ENCODE measurements at regions not wholly inside any gene's neighbourhood (a gene's known extent, or its start where the extent isn't known, plus 50 kb on each side); places are given as distances from the start of the nearest gene placed in this dataset.
"Not testable (repeated sequence)": the region's sequence is repeated elsewhere in the genome, so short reads cannot be mapped to it uniquely, and the experiment has no call there.

DNA sequence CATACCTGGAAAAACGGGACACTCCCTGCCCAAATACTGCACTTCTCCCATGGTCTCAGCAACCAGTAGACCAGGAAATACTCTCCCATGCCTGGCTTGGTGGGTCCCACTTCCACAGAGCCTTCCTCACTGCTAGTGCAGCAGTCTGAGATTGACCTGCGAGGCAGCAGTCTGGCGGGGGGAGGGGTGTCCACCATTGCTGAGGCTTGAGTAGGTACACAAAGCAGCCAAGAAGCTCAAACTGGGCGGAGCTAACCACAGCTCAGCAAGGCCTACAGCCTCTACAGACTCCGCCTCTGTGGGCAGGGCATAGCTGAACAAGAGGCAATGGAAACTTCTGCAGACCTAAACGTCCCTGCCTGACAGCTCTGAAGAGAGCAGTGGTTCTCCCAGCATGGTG is 191.5 kb upstream of the FTMT start:
- no peak for DNase-seq (ENCODE audit: low spot score)

DNA sequence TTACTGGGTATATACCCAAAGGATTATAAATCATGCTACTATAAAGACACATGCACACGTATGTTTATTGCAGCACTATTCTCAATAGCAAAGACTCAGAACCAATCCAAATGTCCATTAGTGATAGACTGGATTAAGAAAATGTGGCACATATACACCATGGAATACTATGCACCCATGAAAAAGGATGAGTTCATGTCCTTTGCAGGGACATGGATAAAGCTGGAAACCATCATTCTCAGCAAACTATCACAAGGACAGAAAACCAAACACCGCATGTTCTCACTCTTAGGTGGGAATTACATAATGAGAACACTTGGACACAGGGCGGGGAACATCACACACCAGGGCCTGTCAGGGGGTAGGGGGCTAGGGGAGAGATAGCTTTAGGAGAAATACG is 186.1 kb upstream of the FTMT start:
- DNase-seq (ENCODE audit: low spot score) = not testable (repeated sequence)

DNA sequence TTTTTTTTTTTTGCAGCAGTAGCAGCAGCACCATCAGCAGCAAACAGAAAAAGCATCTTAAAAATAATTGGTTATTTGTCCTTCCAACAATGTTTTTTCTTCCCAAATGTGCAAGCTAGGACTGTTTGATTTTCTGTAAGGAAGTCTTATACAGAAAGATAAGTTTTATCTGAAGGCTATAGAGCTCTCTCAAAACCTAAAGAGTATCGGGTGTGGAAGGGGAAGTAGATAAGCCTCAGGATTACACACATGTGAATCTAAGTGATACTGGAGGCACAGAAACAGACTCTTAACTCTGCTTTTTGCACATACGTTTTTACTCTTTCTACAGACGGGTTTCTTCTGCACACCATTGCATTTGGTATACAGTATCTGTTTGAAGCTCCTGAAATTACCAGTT is 184.4 kb upstream of the FTMT start:
- no peak for DNase-seq (ENCODE audit: low spot score)

DNA sequence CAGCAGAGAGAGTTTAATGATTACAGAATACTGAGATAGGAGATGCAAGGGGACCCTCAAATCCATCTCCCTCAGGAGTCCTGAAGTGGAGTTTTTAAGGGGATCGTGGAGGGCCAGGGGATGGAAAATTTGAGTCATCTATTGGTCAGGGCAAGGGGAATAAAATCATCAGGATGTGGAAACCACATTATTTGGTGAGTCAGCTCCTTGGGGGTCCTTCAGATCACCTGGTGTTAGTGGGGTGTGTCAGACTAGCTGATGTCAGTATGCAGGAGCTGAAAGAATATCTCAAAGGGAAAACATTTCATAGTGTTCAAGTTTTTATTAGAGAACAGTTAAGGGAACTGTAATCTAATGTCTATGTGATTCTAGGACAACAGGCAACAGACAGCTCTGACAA is 183.0 kb upstream of the FTMT start:
- no peak for DNase-seq (ENCODE audit: low spot score)

DNA sequence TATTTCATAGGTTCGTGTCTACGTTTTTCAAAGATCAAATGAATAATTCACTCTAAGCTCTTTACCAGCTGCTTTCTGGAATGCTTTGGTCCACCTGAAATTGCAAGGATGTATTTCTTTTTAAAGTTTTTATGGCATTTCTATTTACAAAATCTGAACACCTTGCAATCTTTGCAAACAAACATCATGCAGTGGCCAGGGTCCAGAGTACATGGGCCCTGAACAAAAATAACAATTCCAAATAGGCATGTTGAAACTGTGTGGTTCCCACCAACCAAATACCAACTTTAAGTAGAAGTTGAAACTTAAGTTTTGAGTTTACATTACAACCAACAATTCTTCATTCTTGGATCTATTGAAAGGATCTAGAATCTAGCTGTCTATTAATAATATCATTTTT is 180.1 kb upstream of the FTMT start:
- no peak for DNase-seq (ENCODE audit: low spot score)

DNA sequence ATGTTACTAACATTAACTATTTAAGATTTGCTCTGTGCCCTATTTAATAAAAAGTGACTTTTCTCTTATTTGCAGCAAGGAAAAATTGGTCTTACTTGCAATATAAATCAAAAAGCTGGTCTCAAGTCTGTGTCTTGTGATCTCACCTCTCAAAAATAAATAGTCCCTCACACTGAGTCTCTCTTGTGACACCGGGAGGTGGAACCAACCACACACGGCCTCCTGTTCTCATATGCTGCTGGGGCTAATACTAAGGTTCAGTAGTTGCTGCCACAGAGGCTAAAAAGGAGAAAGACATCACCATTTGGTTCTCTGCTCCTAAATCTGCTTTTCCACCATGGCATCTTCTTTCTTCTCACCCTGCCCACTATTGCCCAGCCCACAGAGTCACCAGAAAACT is 175.8 kb upstream of the FTMT start:
- no peak for DNase-seq (ENCODE audit: low spot score)

DNA sequence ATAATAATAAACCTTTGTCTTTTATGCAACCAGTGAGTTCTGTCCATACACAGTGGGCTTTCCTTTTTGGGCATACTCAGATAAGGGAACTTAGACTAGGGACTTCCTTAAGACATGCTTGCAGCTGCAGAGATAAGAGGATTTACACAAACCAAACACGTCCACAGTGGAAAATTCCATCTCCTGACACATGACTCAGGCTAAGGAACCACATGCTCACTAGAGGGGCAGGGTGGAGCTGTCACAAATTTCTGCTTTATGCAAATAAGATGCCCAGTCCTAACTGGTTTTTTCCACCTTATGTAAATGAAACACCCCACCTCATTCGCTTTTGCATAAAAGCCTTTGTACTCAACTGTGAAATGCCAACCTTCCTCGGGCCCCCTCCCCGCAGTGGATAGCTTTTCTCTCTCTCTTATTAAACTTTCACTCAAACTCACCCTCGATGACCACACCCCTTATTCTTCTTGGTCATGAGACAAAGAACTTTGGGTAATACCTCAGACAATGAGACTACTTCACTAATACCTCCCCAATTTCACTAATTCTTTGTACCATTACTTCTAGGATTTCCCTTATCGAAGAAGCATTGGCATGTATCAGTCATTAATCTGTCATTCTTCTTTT is 170.3 kb upstream of the FTMT start:
- DNase-seq (ENCODE audit: low spot score) = no peak

DNA sequence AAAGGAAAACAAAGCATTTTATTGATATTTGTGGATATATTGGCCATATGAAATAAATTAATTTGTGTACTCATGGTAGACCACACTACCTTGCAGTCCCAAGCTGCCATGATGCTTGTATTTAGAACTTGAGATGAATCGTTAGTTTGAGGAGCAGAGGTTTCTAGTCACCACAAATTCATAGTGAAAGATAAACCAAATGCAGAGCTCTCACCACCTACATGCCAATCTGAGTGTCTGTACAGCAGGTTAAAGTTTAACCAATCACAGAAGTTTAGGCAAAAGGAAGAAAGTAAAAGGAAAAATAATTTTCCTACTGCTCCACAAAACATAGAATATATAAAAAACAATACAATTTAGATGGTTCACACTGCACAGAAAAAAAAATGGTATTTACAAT is 163.6 kb upstream of the FTMT start:
- DNase-seq (ENCODE audit: low spot score) = no peak

DNA sequence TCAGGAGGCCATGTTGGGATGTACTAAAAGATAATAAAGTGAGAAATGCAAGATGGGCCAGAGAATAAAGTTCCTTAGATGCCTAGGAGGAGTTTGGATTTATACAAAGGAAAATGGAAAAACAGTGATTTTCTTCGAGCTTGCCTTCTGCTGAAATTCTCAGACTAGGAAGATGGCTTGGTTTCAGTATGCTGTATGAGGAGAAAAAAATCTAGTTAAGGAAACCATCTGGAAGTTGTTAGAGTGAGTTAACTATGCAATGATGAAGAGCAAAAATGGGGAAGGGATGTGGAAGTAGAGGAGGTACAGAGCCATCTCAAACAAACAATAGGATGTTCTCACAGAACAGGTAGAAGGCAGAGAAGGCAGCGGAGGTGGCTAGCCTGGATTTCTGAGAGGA is 162.9 kb upstream of the FTMT start:
- no peak for DNase-seq (ENCODE audit: low spot score)

DNA sequence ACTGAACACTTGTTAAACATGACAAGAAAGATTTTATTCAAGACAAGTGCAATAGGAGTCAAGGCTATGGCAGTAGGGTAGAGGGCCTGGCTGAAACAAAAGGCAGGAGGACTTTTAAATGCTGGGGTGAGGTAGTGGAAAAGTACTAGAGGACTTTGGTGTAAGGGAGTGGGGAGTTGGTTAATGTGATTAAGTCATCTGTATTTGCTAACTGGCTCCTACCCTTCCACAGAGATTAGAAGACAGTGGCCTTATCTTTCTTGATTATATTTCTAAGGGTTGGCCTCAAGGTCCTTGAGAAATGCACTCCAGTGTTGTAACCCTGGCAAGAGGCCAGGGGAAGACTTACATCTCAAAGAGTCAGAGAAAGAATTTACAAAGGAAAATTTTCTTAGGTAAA is 160.2 kb upstream of the FTMT start:
- no peak for DNase-seq (ENCODE audit: low spot score)

DNA sequence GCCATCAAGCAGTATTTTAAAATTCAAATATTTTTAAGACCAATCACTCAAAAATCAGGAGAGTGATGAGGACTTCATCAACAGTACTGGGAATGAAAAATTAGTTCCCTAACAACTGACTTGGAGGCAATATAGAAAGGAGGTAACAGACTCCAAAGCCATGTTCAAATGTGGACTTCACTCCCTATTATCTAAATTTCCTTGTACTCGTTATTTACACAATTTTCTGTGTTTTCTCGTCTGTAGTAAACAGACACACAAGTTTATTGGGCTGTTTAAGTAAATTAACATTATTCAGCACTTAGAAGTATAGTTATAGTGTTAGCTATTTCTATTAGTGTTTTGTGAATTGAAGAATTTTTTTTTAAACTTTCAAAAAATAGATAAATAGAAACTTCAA is 159.5 kb upstream of the FTMT start:
- no peak for DNase-seq (ENCODE audit: low spot score)

DNA sequence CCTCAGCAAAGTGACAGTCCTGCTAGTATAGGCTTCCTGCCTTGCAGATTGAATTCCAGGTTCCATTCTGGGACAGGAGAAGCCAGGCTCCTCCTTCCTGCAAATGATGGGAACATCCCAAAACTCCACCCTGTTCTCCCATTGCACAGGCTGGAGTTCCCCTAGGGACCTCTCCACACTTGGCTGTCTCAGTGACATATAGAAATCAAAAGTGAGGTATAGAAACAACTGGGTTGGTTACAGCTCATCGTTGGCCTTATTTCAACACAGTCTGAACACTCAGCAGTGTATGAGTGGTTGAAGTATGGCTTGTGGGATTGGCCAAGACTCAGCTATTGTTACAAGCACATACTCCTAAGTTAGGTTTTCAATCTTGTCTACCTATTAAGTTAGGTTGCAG is 157.8 kb upstream of the FTMT start:
- no peak for DNase-seq (ENCODE audit: low spot score)

DNA sequence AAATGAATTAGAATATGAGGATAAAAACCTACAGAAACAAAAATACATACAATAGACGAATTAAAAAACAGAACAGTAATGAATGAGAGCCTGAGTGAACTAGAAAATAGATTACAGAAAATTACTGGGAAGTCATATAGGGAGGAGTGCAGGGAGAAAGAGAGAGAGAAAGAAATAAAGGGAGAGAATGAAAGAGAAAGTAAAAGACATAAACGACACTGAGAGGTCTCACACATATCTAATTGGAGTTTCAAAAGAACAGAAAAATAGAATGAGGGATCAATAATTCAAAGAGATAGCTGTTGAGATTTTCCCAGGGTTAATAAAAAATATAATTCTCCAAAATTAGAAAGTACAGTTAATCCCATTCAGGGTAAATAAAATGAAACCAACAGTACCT is 156.4 kb upstream of the FTMT start:
- no peak for DNase-seq (ENCODE audit: low spot score)

DNA sequence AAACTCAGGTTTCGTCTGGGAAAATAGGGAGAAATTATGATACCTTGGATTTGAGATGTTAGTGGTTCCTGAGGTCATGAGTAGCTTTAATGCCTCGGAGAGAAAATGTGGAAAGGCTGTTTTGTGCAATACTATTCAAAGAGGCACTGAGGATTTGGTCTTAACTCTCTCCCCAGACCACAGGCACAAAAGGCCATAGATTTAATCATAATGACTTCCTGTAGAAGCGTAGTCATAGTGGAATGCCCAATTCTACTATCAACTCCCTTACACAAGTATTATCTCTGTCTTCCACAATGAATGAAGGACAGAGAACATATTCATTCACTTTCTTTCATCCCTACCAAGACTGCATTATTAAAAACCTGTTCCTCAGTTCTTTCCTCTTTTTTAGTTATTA is 153.0 kb upstream of the FTMT start:
- no peak for DNase-seq (ENCODE audit: low spot score)

DNA sequence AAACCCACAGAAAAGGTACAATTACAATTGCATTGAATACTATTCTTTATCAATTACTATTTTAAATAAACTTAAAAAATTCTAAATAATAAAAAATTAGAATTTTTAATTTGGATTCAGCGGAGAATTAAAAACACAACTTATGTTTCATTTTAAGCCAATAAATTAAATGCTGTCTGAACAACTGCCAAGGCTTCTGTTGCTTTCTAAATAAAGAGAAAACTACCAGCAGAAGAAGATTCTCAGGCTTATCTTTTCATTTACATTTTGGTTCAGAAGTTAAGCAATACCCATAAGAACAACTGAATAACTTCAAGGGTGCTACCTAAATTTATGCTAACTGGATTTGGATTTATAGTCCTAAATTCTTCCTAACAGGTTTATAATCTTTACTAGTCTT is 150.0 kb upstream of the FTMT start:
- DNase-seq (ENCODE audit: low spot score) = no peak

DNA sequence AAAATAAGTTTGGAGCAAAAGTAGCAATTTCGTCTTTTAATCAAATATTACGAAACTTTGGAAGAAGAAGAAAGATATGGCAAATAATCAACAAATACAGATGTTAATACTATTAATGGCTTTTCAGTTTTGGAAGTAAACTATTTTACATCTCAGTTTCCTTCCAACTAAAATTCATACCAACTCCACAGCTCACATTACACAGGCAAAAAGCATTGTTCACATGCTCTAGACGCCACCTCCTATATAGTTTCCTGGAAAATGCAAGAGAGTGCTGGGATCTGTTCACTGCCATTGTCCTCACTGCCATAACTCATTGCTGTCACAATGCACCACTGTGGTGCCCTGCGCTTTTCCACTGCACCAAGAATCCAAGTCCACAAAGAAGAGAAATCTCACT is 149.0 kb upstream of the FTMT start:
- DNase-seq (ENCODE audit: low spot score) = no peak

DNA sequence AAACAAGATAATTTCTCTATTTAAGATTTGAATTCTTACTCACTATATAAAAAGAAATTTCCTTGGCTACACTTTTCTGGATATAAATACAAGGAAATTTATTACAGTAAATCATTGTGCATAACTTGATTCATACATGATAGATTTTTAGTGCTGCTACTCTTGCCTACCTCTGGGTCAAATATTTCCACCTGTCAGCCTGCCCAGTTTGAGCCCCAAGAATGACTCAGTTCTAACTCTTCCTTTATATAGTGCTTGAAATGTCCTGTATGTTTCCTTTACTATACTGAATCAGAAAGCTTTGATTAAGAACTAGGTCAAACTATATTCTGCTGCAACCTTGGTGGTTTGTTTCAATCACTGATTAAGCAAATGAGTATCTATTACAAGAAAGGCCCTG is 147.4 kb upstream of the FTMT start:
- DNase-seq (ENCODE audit: low spot score) = no peak

DNA sequence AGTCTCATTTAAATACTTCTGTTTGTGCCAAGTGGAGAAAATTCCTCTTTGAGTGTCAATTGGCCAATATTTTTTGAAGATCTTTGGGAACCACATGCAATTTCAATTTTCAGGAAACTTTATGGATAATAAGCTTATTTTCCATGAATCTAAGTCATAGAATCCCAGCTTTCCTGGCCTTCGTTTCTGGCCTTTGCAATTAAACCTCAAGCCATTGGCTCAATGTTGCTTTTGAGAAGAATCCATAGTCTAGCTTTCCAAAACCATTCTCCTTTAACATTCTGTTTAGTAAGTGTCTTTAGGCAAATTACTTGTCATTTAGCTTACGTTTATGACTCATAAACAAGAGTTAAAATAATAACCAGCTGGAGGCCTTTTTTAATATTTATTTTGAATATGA is 145.0 kb upstream of the FTMT start:
- no peak for DNase-seq (ENCODE audit: low spot score)

DNA sequence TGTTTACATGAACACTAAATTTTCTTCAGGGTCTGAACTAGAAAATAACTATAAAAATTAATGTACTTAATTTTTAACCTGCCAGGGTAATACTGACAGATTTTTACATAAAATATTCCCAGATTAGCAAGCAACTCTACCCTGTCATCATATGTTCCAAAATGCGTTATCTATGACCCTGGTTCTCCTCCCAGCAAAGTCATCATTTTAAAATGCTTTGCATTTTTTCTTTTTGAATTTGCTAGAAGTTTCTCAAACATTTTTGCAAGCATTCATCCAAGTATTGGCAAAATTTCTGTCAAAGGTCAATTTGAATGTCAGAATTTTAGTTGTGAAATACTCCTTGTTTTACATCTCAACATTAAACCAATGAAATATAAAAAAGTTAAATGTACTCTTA is 144.5 kb upstream of the FTMT start:
- no peak for DNase-seq (ENCODE audit: low spot score)

DNA sequence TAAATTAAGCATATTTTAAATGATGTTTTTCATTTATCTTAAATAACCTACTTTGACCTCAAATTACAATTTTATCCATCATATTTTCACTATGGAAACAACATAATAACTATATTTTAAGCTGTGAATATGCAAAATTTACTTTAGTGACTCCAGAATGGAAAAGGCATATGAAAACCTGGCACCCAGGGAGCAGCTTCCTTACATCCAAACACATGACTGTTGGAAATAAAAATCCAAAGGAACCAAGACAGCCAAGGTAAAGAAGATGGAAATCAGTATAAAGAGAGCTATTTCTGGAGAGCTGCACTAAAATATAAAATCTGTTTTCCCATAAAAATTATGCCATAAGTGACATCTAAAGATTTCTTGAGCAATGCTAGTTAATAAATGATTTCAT is 140.3 kb upstream of the FTMT start:
- DNase-seq (ENCODE audit: low spot score) = no peak

DNA sequence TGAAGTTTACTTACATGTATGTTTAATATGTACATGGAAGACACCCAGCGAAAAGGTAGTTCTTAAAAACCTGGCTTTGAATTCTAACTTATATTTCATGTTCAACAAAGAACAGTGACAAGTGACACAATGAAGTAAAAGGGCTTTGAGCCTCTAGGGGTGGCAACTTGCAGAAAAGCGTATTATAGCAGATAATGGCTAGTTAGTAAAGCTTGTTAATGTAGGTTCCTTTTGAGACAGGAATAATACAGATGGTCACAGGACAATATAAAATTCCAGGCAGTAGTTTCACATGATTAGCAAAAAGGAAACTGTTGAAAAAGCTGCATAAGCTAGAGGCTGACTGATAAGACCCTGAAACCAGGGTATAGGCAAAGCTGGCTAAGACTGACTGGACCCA is 132.4 kb upstream of the FTMT start:
- DNase-seq (ENCODE audit: low spot score) = no peak

DNA sequence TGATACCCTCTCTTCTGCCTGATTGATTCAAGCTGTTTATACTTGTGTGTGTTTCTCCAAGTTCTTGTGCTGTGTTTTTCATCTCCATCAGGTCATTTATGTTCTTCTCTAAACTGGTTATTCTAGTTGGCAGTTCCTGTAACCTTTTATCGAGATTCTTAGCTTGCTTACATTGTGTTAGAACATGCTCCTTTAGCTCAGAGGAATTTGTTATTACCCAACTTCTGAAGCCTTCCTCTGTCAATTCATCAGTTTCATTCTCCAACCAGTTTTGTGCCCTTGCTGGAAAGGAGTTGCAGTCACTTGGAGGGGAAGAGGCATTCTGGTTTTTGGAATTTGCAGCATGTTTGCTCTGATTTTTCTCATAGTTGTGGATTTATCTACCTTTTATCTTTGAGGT is 126.2 kb upstream of the FTMT start:
- no peak for DNase-seq (ENCODE audit: low spot score)

DNA sequence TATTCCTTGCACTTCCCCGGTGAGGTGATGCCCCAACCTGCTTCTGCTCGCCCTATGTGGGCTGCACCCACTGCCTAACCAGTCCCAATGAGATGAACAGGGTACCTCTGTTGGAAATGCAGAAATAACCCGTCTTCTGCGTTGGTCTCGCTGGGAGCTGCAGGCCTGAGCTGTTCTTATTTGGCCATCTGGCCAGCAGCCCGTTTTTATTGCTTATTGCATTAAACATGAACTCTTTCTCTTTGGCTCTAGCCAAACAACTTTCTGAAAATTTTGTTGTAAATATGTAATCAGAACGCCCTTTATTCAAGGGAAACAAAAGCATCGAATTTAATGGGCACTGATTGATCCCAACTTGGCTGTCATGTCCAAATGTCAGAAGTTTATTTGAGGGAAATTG is 124.7 kb upstream of the FTMT start:
- no peak for DNase-seq (ENCODE audit: low spot score)

DNA sequence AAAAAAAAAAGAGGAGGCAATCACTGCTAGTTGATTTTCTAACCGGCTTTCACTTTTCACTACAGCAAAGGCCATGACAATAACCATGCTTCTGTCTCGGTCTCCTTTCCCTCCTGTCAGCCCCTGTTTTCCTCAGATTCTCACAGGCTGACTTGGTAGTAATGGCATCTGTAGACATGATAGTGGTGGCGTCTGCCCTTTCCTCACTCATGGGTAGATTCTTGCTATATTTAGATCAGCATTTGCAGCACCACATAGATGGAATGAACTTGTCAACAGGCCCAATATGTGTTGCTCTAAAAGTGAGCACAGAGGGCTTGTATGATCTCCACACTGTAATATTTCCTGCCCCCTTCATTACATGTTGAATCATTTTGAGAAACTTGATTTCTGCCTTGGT is 120.3 kb upstream of the FTMT start:
- no peak for DNase-seq (ENCODE audit: low spot score)

DNA sequence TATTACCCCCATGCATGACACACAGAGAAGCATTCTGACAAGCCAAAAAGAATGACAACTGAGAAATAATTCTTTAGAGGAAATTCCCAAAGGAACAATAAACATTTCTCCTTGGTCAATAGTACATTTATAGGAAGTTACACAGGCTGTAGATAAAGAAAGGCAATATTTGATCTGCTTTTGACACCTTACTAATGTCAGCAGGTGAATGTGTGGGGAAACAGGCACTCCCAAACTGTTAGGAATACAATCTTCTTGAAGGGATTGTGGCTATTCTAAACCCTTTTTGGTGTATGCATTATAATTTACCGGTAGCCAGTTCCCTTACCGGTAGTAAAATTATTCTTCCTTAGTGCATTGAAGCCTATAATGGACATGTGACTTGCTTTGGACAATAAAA is 116.1 kb upstream of the FTMT start:
- no peak for DNase-seq (ENCODE audit: low spot score)

All from putamen (tissue), 1 donor.